Tibial nerve (tissue), 4 donors: ENCODE measurements at regions not wholly inside any gene's neighbourhood (a gene's known extent, or its start where the extent isn't known, plus 50 kb on each side); places are given as distances from the start of the nearest gene placed in this dataset.

Source experiments
- DNase-seq, 2 donors: peaks; one replicate each; pipeline ENCODE4 v3.0.0-alpha.2; 2019; ENCODE audit warnings: low spot score in 2 of 2
- H3K27ac ChIP-seq, 4 donors: fragments of 200-600 bp; sonication (generic) in 3 of 4; one replicate each; pipeline ENCODE4 v1.5.1; 2017 to 2019; ENCODE audit warnings: mild to moderate bottlenecking in 1 of 4
- H3K27me3 ChIP-seq, 2 donors: fragments of 200-600 bp; sonication (generic) in 1 of 2; one replicate each; pipeline versions ENCODE4 v1.5.1 to v1.6.0; 2017 to 2019
- H3K36me3 ChIP-seq, 3 donors: fragments of 200-600 bp; sonication (generic); one replicate each; pipeline ENCODE4 v1.5.1; 2018 to 2019
- H3K4me1 ChIP-seq, 4 donors: fragments of 200-600 bp; sonication (generic) in 3 of 4; one replicate each; pipeline ENCODE4 v1.5.1; 2017 to 2019
- H3K4me3 ChIP-seq, 4 donors: fragments of 200-600 bp; sonication (generic) in 3 of 4; one replicate each; pipeline ENCODE4 v1.5.1; 2017 to 2019; ENCODE audit warnings: mild to moderate bottlenecking in 1 of 4, moderate library complexity in 1 of 4
- H3K9me3 ChIP-seq, 4 donors: fragments of 200-600 bp; sonication (generic) in 3 of 4; one replicate each; pipeline ENCODE4 v1.5.1; 2017 to 2019
- EP300 ChIP-seq, 2 donors: sonication (generic); formaldehyde crosslinking; IDR thresholded peaks; one replicate each; pipeline ENCODE4 v1.6.1; 2017; ENCODE audit warnings: antibody characterized with exemption in 2 of 2, mild to moderate bottlenecking in 1 of 2
- POLR2A ChIP-seq, 2 donors: fragments of 450-650 bp; IDR thresholded peaks; one replicate each; pipeline ENCODE4 v1.6.1; 2017; ENCODE audit warnings: antibody characterized with exemption in 2 of 2, mild to moderate bottlenecking in 2 of 2, moderate library complexity in 2 of 2
- WGBS, 2 donors: methylation state at CpG; one replicate each; pipeline ENCODE4 v1.1.5; 2018; 5-methylcytosine and 5-hydroxymethylcytosine counted together
- TF ChIP-seq, protein P1 (sequence below), 5 experiments: fragments of 200-600 bp in 3 of 5; fragments of 450-650 bp in 2 of 5; sonication (generic) in 3 of 5; IDR thresholded peaks; one replicate each; pipeline ENCODE4 v1.5.1; 2016 to 2019; ENCODE audit warnings: antibody characterized with exemption in 5 of 5, mild to moderate bottlenecking in 3 of 5, moderate library complexity in 2 of 5

DNA sequence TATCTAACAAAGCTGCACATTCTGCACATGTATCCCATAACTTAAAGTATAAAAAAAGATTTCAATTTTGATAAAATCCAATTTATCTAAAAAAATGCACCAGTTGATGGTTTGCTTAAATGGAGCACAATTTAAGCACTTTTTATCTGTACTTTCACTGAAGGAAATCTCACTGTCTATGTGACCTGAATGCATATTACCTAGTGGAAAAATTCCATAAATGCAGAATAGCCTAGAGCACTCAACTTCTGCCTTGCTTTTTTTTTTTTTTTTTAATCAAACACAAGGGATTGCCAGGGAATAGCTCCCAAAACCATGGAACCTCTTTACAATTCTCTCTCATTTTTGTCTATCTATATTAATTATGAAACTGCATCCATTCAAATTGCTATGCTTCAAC, 80.4 kb downstream of the RFPL4B start:
- H3K27ac ChIP-seq, result no peak overlapping the region
- H3K36me3 ChIP-seq, result no peaks in the 10 kb centered on the region
- DNase-seq, result no peak
- no peaks in the 10 kb centered on the region for H3K4me1 ChIP-seq
- no peak overlapping the region for H3K4me3 ChIP-seq
- H3K27me3 ChIP-seq, result no peaks in the 10 kb centered on the region
- TF ChIP-seq POLR2A (IDR thresholded peaks at IDR 0.05) (no peak), EP300 (IDR thresholded peaks at IDR 0.05) (no peak)
- TF ChIP-seq, protein P1, sequence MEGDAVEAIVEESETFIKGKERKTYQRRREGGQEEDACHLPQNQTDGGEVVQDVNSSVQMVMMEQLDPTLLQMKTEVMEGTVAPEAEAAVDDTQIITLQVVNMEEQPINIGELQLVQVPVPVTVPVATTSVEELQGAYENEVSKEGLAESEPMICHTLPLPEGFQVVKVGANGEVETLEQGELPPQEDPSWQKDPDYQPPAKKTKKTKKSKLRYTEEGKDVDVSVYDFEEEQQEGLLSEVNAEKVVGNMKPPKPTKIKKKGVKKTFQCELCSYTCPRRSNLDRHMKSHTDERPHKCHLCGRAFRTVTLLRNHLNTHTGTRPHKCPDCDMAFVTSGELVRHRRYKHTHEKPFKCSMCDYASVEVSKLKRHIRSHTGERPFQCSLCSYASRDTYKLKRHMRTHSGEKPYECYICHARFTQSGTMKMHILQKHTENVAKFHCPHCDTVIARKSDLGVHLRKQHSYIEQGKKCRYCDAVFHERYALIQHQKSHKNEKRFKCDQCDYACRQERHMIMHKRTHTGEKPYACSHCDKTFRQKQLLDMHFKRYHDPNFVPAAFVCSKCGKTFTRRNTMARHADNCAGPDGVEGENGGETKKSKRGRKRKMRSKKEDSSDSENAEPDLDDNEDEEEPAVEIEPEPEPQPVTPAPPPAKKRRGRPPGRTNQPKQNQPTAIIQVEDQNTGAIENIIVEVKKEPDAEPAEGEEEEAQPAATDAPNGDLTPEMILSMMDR (IDR thresholded peaks at IDR 0.05), result no peak
- peaks cover 0 to 11% (median 2%) of the 10 kb centered on the region in 4 donors for H3K9me3 ChIP-seq

DNA sequence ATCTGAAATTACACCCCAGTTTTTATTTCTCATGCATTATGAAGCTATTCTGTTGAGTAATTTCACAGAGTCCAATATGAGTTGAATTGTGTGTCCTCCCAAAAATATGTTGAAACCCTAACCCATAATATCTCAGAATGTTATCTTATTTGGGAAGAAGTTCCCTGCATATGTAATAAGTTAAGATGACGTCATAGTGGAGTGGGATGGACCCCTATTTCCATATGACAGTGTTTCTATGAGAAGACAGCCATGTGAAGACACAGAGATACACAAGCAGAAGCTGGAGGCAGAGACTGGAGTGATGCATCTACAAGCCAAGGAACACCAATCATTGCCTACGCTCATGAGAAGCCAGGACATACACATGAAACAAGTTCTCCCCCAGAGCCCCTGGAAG, 81.3 kb downstream of the RFPL4B start:
- Histone ChIP-seq H3K27me3 (no peaks in the 10 kb centered on the region), H3K27ac (no peak overlapping the region), H3K36me3 (no peaks in the 10 kb centered on the region), H3K9me3 (peaks cover 0 to 11% (median 2%) of the 10 kb centered on the region in 4 donors), H3K4me1 (no peaks in the 10 kb centered on the region), H3K4me3 (no peak overlapping the region)
- TF ChIP-seq, protein P1 (IDR thresholded peaks at IDR 0.05), result no peak
- no peak for TF ChIP-seq EP300 (IDR thresholded peaks at IDR 0.05)
- no peak for TF ChIP-seq POLR2A (IDR thresholded peaks at IDR 0.05)
- DNase-seq, result no peak
- 83 to 90% methylated on average over 2 of the region's 2 CpGs for WGBS, 2 donors

DNA sequence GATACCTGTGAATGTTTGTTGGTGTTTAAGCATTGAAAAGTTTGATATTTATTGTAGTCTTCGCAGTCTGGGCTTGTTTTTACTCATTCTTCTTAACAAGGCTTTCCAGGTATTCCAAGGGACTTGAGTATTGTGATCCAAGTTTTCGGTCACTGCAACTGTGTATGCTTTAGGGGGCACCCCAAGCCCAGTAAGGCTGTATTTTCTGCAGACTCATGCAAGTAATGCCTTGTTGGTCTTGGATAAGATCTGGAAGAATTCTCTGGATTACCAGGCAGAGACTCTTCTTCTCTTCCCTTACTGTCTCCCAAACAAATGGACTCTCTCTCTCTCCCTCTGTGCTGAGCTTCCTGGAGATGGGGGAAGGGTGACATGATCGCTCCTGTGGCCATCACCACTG, 82.1 kb downstream of the RFPL4B start:
- TF ChIP-seq, protein P1 (IDR thresholded peaks at IDR 0.05), result no peak
- TF ChIP-seq EP300 (IDR thresholded peaks at IDR 0.05), result no peak
- TF ChIP-seq POLR2A (IDR thresholded peaks at IDR 0.05), result no peak
- 75 to 92% methylated on average over 3 of the region's 3 CpGs for WGBS, 2 donors
- no peak overlapping the region for H3K27ac ChIP-seq
- H3K4me1 ChIP-seq, result no peaks in the 10 kb centered on the region
- peaks cover 0 to 11% (median 2%) of the 10 kb centered on the region in 4 donors for H3K9me3 ChIP-seq
- H3K36me3 ChIP-seq, result no peaks in the 10 kb centered on the region
- H3K27me3 ChIP-seq, result no peaks in the 10 kb centered on the region
- H3K4me3 ChIP-seq, result no peak overlapping the region
- DNase-seq, result no peak

DNA sequence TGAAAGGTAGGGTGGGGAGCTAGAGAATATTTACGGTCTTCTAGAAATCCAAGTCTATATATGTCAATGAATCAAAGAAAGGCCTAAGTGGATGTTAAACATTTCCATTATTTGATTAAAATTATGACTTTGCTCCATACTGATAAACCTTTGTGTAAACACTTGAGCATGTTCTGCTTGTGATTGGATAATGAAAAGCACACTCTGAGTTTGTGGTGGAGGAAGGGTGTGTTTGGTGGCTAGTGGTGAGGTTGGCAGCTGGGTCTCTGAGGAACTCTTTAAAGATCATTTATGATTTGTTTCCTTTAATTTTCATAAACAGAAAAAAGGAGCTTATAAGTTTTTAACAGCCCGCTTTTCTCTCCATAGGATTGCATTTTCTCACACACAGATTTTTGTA, 84.7 kb downstream of the RFPL4B start:
- H3K9me3 ChIP-seq, result no peaks in the 10 kb centered on the region

DNA sequence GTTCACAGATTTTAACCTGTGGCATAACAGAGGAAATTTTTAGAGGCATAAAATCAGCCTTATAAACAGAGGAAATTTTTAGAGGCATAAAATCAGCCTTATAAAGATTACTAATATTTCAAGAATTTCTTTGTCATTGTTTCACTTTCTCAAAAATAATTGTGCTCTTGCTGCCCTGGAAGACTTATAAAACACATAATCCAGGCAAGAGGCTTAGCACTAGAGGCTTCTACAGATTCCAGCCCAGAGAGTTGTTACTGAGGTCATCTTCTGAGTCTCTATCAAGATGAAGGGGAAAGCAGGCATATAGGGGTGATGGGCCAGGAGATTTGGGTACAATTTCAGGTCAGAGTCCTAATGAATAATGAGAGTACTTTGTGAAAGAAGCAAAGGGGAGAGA, 85.7 kb downstream of the RFPL4B start:
- H3K9me3 ChIP-seq, result no peaks in the 10 kb centered on the region
- no peak for DNase-seq
- TF ChIP-seq POLR2A (IDR thresholded peaks at IDR 0.05) (no peak), EP300 (IDR thresholded peaks at IDR 0.05) (no peak)
- TF ChIP-seq, protein P1 (IDR thresholded peaks at IDR 0.05), result no peak

More for the DNA sequence above, 84.7 kb downstream of the RFPL4B start:
- no peak for TF ChIP-seq EP300 (IDR thresholded peaks at IDR 0.05)
- TF ChIP-seq, protein P1 (IDR thresholded peaks at IDR 0.05), result no peak
- no peak for TF ChIP-seq POLR2A (IDR thresholded peaks at IDR 0.05)
- Histone ChIP-seq H3K4me1 (peaks cover 0 to 20% (median 0%) of the 10 kb centered on the region in 4 donors), H3K4me3 (no peak overlapping the region), H3K27ac (no peak overlapping the region), H3K27me3 (no peaks in the 10 kb centered on the region), H3K36me3 (no peaks in the 10 kb centered on the region)
- WGBS, 2 donors, result 98 to 99% methylated on average over 2 of the region's 2 CpGs
- DNase-seq, result no peak

More for the DNA sequence above, 85.7 kb downstream of the RFPL4B start:
- Histone ChIP-seq H3K27ac (no peak overlapping the region), H3K27me3 (no peaks in the 10 kb centered on the region), H3K36me3 (no peaks in the 10 kb centered on the region), H3K4me3 (no peak overlapping the region), H3K4me1 (peaks cover 0 to 30% (median 0%) of the 10 kb centered on the region in 4 donors)
